HG03354 (cell line): ENCODE measurements at regions not wholly inside any gene's neighbourhood (a gene's known extent, or its start where the extent isn't known, plus 50 kb on each side); places are given as distances from the start of the nearest gene placed in this dataset.
A peak's percentile ranks its signal among the peaks of the same experiment; 100 is the strongest.

Experiments
- ATAC-seq: cut with Tn5 transposase; IDR thresholded peaks from one replicate; pipeline ENCODE4 v1.9.1; 2021; ENCODE audit warnings: mild to moderate bottlenecking; ENCODE audit not compliant: unreplicated experiment, poor library complexity, severe bottlenecking

- no peak for ATAC-seq
These were observed 78.4 kb downstream of the RNASET2 start for GRCh38 chr6:166877906-166878305.

DNA sequence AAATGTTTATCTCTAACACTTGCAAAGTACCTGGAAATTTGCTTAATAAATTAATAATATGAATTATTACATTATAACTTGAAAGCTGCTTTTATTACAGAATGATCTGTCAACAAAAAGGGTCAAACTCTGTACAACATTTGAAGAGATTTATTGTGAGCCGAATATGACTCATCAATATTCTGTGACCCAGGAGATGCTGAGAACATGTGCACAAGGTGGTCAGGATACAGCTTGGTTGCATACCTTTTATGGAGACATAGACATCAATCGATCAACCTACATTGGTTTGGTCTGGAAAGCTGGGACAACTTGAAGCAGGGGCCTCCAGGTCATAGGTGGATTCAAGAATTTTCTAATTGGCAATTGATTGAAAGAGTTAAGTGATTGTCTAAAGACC is 79.0 kb downstream of the RNASET2 start:
- ATAC-seq = no peak

- no peak for ATAC-seq
These were observed 83.8 kb downstream of the RNASET2 start for GRCh38 chr6:166872531-166873009.

GRCh38 chr6:166870602-166871208 is 85.6 kb downstream of the RNASET2 start:
- no peak for ATAC-seq

GRCh38 chr6:166866839-166867637 is 89.3 kb downstream of the RNASET2 start:
- no peak for ATAC-seq

DNA sequence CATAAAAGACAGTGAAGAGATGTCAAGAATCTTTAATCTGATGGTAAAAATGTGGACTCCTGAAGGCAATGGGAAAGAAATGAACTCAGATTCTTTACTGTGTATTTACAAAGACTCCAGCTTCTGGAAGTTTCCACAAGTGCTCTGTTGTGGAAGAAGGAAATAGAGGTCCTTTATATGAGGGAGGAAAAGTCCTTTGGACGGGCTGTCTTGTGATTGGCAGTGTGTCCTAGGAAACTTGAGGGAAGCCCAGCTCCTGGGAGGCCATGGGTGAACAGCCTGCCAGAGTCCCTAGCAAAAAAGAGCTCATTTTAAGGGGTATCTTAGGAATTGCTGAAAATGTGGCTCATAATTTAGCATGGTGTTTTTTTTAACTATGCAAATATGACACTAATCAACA is 92.0 kb downstream of the RNASET2 start:
- no peak for ATAC-seq

- ATAC-seq = peak; percentile 27
These were observed 93.3 kb downstream of the RNASET2 start for GRCh38 chr6:166862978-166863530.

GRCh38 chr6:166862287-166862977 is 93.9 kb downstream of the RNASET2 start:
- ATAC-seq = peak; percentile 66

DNA sequence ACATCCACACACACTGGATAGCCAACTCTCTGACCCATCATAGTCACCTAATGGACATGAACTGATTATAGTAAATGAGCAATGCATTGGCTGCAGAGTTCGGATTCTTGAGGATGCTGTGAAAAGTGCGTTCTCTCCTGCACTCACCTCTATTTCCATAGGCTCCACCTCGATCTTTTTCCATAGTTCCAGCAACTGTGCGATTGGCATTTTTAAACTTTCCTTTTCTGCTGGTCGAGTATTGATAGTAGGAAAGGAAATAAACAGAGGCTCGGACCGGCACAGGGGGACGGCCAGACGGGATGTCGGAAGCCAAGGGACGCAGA is 94.4 kb downstream of the RNASET2 start:
- ATAC-seq = no peak

GRCh38 chr6:166861304-166861703 is 95.0 kb downstream of the RNASET2 start:
- ATAC-seq = no peak

DNA sequence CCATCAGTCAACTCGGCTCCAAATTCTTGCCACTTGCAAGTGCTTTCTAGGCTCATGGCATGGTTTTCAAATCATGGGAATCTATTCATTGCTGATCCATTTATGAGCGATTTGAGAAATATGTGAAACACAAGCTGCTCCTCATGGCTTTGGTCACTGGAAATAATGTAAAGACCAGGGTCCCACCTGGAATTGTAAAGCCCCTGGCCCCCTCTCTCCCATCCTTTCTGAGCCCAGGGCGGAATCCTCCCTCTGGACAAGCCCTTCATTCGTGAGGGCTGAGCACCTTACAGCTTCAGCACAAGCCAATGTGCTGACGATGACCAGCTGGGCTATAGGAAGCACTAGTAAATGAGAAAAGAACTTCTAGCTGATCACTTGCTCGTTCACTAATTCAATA is 96.0 kb downstream of the RNASET2 start:
- ATAC-seq = no peak

- ATAC-seq = no peak
These were observed 100.9 kb downstream of the RNASET2 start for GRCh38 chr6:166855416-166855815.

DNA sequence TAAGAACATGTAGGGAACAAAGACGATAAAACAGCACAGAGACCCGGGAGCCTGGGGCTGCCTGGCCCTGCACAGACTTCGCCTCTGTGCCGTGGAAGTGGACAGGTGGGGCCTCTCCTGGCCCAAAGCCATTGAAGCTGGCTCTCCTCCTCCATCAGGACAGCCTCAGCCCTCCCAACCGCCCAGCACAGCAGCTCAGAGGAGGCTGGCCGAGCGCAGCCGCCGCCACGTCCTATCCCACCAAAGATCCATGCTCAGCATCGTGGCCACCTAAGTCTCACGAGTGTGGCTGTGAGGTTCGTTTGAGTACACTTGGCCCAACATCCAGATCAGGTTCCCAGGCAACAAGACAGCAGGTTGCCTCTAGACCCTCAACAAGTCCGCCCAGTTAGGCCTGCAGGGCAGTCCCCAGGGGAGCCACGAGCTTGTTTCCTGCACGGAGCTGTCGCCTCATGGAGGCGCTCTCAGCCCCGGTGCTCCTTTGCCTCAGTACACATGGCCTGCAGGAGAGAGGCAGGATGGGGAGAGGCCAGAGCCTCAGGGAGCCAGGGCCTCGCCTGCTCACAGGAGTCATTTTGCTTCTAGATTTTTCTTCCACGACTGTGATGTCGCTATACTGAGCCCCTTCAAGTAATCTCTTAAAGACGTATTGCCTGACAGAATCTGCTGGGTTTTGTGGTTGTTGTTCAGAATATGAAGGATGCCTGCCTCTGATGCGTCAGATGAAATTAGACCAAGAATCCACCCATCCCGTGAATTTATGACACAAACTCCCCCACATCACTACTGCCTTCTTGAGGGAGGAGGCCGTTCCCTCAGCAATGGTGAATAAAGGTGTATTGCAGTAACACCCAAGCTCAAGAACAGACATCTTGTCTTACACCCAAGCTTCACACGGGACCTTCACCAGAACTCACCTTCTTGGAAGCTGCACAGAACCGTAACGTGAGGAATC is 102.7 kb downstream of the RNASET2 start:
- ATAC-seq = no peak

DNA sequence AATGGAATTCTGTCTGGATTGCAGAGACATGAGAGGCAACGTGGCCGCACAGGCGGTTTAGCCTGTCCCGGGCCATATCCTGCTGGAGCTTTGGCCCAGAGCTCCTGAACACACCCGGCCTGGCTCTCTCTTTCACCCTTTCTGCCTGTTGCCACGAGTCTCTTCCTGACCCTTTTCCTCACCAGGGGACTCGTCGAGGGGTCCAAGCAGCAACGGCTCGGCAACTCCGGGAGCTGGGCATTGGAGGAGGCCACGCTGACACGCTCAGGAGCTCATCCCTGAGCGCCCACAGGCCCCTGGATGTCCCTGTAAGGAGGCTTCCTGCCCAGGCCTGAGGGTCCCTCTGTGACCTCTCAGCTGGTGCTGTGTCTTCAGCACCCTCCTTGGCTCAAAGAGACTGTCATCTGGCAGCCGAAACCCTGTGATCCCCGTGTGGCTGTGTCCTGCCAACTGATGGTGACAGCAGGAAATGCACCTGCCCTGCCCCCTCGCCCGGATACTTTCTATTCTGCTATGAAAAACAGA is 103.8 kb downstream of the RNASET2 start:
- no peak for ATAC-seq

- no peak for ATAC-seq
These were observed 104.4 kb downstream of the RNASET2 start for GRCh38 chr6:166851911-166852310.

- ATAC-seq = no peak
These were observed 104.9 kb downstream of the RNASET2 start for GRCh38 chr6:166851426-166851825.

DNA sequence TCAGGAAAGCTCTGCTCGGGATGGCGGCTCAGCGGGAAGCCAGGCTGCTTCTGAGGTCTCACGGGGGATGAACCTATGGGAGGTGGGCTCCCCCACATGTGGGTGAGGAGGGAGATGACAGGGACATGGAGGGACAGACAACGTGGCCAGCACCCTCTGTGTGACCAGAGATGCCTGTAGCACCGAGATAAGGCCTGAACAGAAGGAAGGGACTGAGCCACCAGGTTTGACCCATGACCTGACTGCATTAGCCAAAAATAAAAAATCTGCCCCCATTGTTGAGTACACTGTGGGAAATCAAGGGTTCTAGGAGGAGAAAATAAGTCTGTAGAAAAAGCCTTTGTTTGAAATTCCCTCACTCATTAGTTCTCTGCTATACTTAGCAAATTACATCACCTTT is 105.7 kb downstream of the RNASET2 start:
- ATAC-seq = no peak

GRCh38 chr6:166849749-166850183 is 106.6 kb downstream of the RNASET2 start:
- ATAC-seq = no peak
